WTC11 (cell line): ENCODE measurements at regions not wholly inside any gene's neighbourhood (a gene's known extent, or its start where the extent isn't known, plus 50 kb on each side); places are given as distances from the start of the nearest gene placed in this dataset.

ENCODE experiments used
- AFF4 ChIP-seq: sonication (generic); formaldehyde crosslinking; IDR thresholded peaks from 2 replicates; pipeline ENCODE4 v1.8.1; 2023; ENCODE audit warnings: mild to moderate bottlenecking, missing genetic modification reagents, borderline replicate concordance
- ATF3 ChIP-seq: sonication (generic); formaldehyde crosslinking; conservative IDR thresholded peaks from 2 replicates; pipeline ENCODE4 v1.8.1; 2022; ENCODE audit warnings: mild to moderate bottlenecking, missing genetic modification reagents
- CREM ChIP-seq: sonication (generic); formaldehyde crosslinking; IDR thresholded peaks from 2 replicates; pipeline ENCODE4 v1.8.1; 2022; ENCODE audit warnings: mild to moderate bottlenecking, missing genetic modification reagents, moderate library complexity
- CTCF ChIP-seq: fragments of 200-600 bp; IDR thresholded peaks from 2 replicates; pipeline ENCODE4 v1.8.0; 2022; ENCODE audit warnings: antibody characterized with exemption
- NFYB ChIP-seq: sonication (generic); formaldehyde crosslinking; conservative IDR thresholded peaks from 2 replicates; pipeline ENCODE4 v1.8.0; 2022; ENCODE audit warnings: low read depth, missing genetic modification reagents
- NR3C1 ChIP-seq: sonication (generic); formaldehyde crosslinking; conservative IDR thresholded peaks from 2 replicates; pipeline ENCODE4 v1.8.1; 2023; ENCODE audit warnings: low read depth, mild to moderate bottlenecking, missing genetic modification reagents
- RELA ChIP-seq: sonication (generic); formaldehyde crosslinking; IDR thresholded peaks from 2 replicates; pipeline ENCODE4 v1.8.1; 2022; ENCODE audit warnings: missing genetic modification reagents, mild to moderate bottlenecking, borderline replicate concordance
- ZNF425 ChIP-seq: fragments of 250-450 bp; sonication (Bioruptor Pico); conservative IDR thresholded peaks from 2 replicates; pipeline ENCODE4 v1.9.0; 2021; ENCODE audit warnings: mild to moderate bottlenecking

GRCh38 chr5:73284985-73285384 lies 112.0 kb downstream of the TMEM174 start:
- TF ChIP-seq NFYB (CRISPR knock-in tag) (no peak), ZNF425 (CRISPR knock-in tag) (no peak), NR3C1 (CRISPR knock-in tag) (no peak), AFF4 (CRISPR knock-in tag) (no peak), CTCF (no peak), CREM (CRISPR knock-in tag) (no peak), RELA (CRISPR knock-in tag) (no peak), ATF3 (CRISPR knock-in tag) (no peak)
